Liver (tissue), 8 donors: ENCODE measurements at regions not wholly inside any gene's neighbourhood (a gene's known extent, or its start where the extent isn't known, plus 50 kb on each side); places are given as distances from the start of the nearest gene placed in this dataset.

Experiments
- DNase-seq: peaks from one replicate; pipeline ENCODE4 v3.0.0-alpha.2; 2017; ENCODE audit warnings: low spot score
- H3K27ac ChIP-seq, 2 donors: one replicate each; pipeline ENCODE4 v1.7.0; 2013; ENCODE audit warnings: inconsistent platforms in 2 of 2, low read length in 2 of 2, control low read depth in 1 of 2, low read depth in 1 of 2, mild to moderate bottlenecking in 1 of 2
- H3K27me3 ChIP-seq, 4 donors: one replicate each; pipeline versions ENCODE4 v1.6.1 to v1.7.0; 2013; ENCODE audit warnings: low read length in 3 of 4, inconsistent platforms in 1 of 4, mild to moderate bottlenecking in 1 of 4, moderate library complexity in 1 of 4; ENCODE audit not compliant: control insufficient read depth in 4 of 4, insufficient read depth in 4 of 4
- H3K36me3 ChIP-seq, 4 donors: one replicate each; pipeline versions ENCODE4 v1.6.1 to v1.7.0; 2013; ENCODE audit warnings: low read length in 3 of 4, mild to moderate bottlenecking in 3 of 4, low read depth in 1 of 4, moderate library complexity in 1 of 4; ENCODE audit not compliant: control insufficient read depth in 4 of 4, insufficient read depth in 3 of 4
- H3K4me1 ChIP-seq, 4 donors: one replicate each; pipeline versions ENCODE4 v1.6.1 to v1.7.0; 2013; ENCODE audit warnings: low read length in 3 of 4, mild to moderate bottlenecking in 3 of 4, moderate library complexity in 1 of 4; ENCODE audit not compliant: control insufficient read depth in 4 of 4, insufficient read depth in 4 of 4
- H3K4me3 ChIP-seq, 3 donors: one replicate each; pipeline versions ENCODE4 v1.6.1 to v1.7.0; 2013; ENCODE audit warnings: low read length in 3 of 3, control low read depth in 1 of 3, low read depth in 1 of 3, mild to moderate bottlenecking in 1 of 3
- H3K9ac ChIP-seq, 2 donors: one replicate each; pipeline ENCODE4 v1.7.0; 2013; ENCODE audit warnings: low read length in 2 of 2, mild to moderate bottlenecking in 2 of 2, moderate library complexity in 2 of 2, control low read depth in 1 of 2, low read depth in 1 of 2
- H3K9me3 ChIP-seq, 4 donors: one replicate each; pipeline versions ENCODE4 v1.6.1 to v1.7.0; 2013; ENCODE audit warnings: low read length in 3 of 4; ENCODE audit not compliant: control insufficient read depth in 4 of 4
- ATF3 ChIP-seq: IDR thresholded peaks from 2 replicates; pipeline ENCODE4 v1.6.1; 2016; ENCODE audit warnings: antibody characterized with exemption
- CTCF ChIP-seq: fragments of 150-350 bp; IDR thresholded peaks from 2 replicates; pipeline ENCODE4 v1.5.1; 2017; ENCODE audit warnings: improper control_type of control experiment, low read depth, low read length; ENCODE audit not compliant: missing input control
- EGR1 ChIP-seq, 2 donors: IDR thresholded peaks; 2 replicates each; pipeline ENCODE4 v1.6.1; 2016 to 2018; ENCODE audit warnings: antibody characterized with exemption in 2 of 2, low read depth in 2 of 2
- FOXA1 ChIP-seq: IDR thresholded peaks from 2 replicates; pipeline ENCODE4 v1.6.1; 2016; ENCODE audit warnings: antibody characterized with exemption
- FOXA2 ChIP-seq: IDR thresholded peaks from 2 replicates; pipeline ENCODE4 v1.6.1; 2016; ENCODE audit warnings: antibody characterized with exemption
- GABPA ChIP-seq, 2 donors: IDR thresholded peaks in 1 of 2; conservative IDR thresholded peaks in 1 of 2; 2 replicates each; pipeline ENCODE4 v1.6.1; 2016; ENCODE audit warnings: antibody characterized with exemption in 2 of 2, mild to moderate bottlenecking in 1 of 2, moderate library complexity in 1 of 2
- HNF4A ChIP-seq, 2 donors: conservative IDR thresholded peaks; 2 replicates each; pipeline ENCODE4 v1.6.1; 2016; ENCODE audit warnings: antibody characterized with exemption in 2 of 2, mild to moderate bottlenecking in 2 of 2
- JUND ChIP-seq, 2 donors: IDR thresholded peaks; 2 replicates each; pipeline ENCODE4 v1.6.1; 2016; ENCODE audit warnings: antibody characterized with exemption in 2 of 2
- MAX ChIP-seq: IDR thresholded peaks from 2 replicates; pipeline ENCODE4 v1.6.1; 2016; ENCODE audit warnings: antibody characterized with exemption
- NR2F2 ChIP-seq: IDR thresholded peaks from 2 replicates; pipeline ENCODE4 v1.6.1; 2016; ENCODE audit warnings: antibody characterized with exemption
- RAD21 ChIP-seq, 2 donors: IDR thresholded peaks; 2 replicates each; pipeline ENCODE4 v1.6.1; 2016; ENCODE audit warnings: antibody characterized with exemption in 2 of 2, mild to moderate bottlenecking in 2 of 2
- RXRA ChIP-seq, 2 donors: IDR thresholded peaks; 2 replicates each; pipeline ENCODE4 v1.6.1; 2017 to 2018; ENCODE audit warnings: antibody characterized with exemption in 2 of 2, mild to moderate bottlenecking in 1 of 2
- SP1 ChIP-seq: IDR thresholded peaks from 2 replicates; pipeline ENCODE4 v1.6.1; 2018; ENCODE audit warnings: antibody characterized with exemption, mild to moderate bottlenecking
- TAF1 ChIP-seq: conservative IDR thresholded peaks from 2 replicates; pipeline ENCODE4 v1.6.1; 2016; ENCODE audit warnings: antibody characterized with exemption, mild to moderate bottlenecking
- YY1 ChIP-seq: IDR thresholded peaks from 2 replicates; pipeline ENCODE4 v1.6.1; 2016; ENCODE audit warnings: antibody characterized with exemption, mild to moderate bottlenecking
- ZBTB33 ChIP-seq: IDR thresholded peaks from 2 replicates; pipeline ENCODE4 v1.6.1; 2016; ENCODE audit warnings: antibody characterized with exemption
- WGBS: extraction: QIAGEN DNeasy Blood & Tissue Kit; methylation state at CpG from one replicate; pipeline ENCODE4 v1.1.7; 2013; 5-methylcytosine and 5-hydroxymethylcytosine counted together
- donor health status: healthy.
- donor health status: healthy.
- donor health status: healthy.
- donor health status: healthy.
- donor health status: healthy.

GRCh38 chr12:92991134-92991533 lies 62.0 kb upstream of the EEA1 start:
- no peak for DNase-seq
- Histone ChIP-seq H3K36me3 (no peaks in the 10 kb centered on the region), H3K27me3 (no peaks in the 10 kb centered on the region), H3K9ac (no peak overlapping the region), H3K27ac (no peak overlapping the region), H3K4me3 (no peak overlapping the region), H3K4me1 (peaks cover 0 to 17% (median 13%) of the 10 kb centered on the region in 4 donors), H3K9me3 (no peaks in the 10 kb centered on the region)
- no peak for TF ChIP-seq FOXA2
- TF ChIP-seq RAD21 (IDR thresholded peaks at IDR 0.05): no peak
- TF ChIP-seq ZBTB33: no peak
- TF ChIP-seq TAF1: no peak
- TF ChIP-seq JUND (IDR thresholded peaks at IDR 0.05): no peak
- no peak for TF ChIP-seq RXRA (IDR thresholded peaks at IDR 0.05)
- TF ChIP-seq ATF3: no peak
- TF ChIP-seq MAX: no peak
- no peak for TF ChIP-seq SP1
- TF ChIP-seq GABPA (IDR thresholded peaks at IDR 0.05 in 1 of 2, conservative IDR thresholded peaks at IDR 0.05 in 1 of 2): no peak
- no peak for TF ChIP-seq HNF4A (conservative IDR thresholded peaks at IDR 0.05)
- TF ChIP-seq FOXA1: no peak
- TF ChIP-seq CTCF: no peak
- TF ChIP-seq YY1: no peak
- no peak for TF ChIP-seq NR2F2
- TF ChIP-seq EGR1 (IDR thresholded peaks at IDR 0.05; ENCODE audit: low read depth in 2 of 2): no peak
- WGBS: 94% methylated on average over 3 of the region's 3 CpGs

- Histone ChIP-seq H3K9me3 (no peaks in the 10 kb centered on the region), H3K27ac (no peak overlapping the region), H3K4me1 (peaks cover 0 to 17% (median 13%) of the 10 kb centered on the region in 4 donors), H3K36me3 (no peaks in the 10 kb centered on the region), H3K4me3 (no peak overlapping the region), H3K27me3 (no peaks in the 10 kb centered on the region), H3K9ac (no peak overlapping the region)
- TF ChIP-seq NR2F2 (no peak), CTCF (no peak), FOXA2 (no peak)
- DNase-seq: no peak
Observed at GRCh38 chr12:92992041-92992440, 62.9 kb upstream of the EEA1 start.
